M059J (cell line): ENCODE measurements at regions not wholly inside any gene's neighbourhood (a gene's known extent, or its start where the extent isn't known, plus 50 kb on each side); places are given as distances from the start of the nearest gene placed in this dataset.

Experiments
- DNase-seq: peaks from one replicate; pipeline ENCODE4 v3.0.0-alpha.2; 2012; ENCODE audit warnings: low read depth

DNA sequence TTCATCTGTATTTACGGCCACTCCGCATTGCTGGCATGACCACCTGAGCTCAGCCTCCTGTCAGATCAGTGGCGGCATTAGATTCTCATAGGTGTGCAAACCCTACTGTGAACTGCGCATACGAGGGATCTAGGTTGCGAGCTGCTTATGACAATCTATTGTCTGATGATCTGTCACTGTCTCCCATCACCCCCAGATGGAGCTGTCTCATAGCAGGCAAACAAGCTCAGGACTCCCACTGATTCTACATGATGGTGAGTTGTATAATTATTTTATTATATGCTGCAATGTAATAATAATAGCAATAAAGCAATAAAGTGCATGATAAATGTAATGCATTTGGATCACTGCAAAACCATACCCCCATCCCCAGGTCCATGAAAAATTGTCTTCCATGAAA is 1172.9 kb upstream of the AUTS2 start:
- peak; percentile 36 for DNase-seq

DNA sequence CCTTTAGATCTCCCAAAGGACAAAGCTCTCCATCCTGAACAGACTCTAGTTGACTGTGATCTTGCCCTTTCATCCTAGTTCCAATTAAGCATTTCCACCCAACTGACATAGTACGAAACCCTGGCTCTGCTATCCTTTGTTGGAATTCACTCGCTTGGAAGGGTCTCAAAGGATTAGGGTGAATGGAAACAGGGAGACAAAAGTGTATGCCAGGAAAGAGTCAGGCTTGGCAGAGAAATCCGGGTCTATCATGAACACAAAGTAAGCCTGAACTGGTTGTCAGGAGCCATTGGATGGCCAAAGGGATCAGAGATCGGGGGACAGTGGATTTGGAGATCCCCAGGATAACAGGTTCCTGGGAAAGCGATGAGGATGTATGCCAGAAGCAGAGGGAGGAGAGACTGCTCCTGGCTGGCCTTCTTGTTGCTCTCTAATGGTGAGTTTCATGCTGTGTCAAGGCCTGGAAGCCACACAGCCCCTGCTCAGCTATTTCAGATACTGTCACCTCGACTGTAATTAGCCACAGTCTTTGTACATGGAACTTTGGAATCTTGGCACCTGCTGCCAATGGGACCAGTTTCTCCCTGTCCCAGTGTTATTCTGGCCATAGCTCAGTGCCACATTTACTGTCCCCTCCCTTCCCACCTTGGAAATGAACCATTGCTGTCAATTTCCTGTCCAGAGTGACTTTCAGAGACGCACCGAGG is 1168.7 kb upstream of the AUTS2 start:
- DNase-seq = no peak

DNA sequence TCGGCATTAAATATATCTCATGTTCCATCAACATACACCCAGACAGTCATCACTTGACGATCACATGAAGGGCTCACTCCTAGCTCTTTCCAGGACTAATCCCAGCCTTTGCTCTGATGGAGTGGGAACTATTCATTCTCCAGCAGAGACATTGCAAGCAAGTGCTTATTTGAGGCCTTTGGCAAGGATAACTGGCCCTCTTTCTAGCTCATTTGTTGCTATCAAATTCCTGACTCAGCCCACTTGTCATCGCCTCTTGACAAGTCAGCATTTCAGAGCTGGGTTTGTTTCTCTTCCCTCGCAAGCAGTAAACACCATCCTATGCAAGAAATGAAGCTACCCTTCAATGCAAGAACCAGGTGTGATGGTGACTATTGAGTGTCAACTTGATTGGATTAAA is 1165.7 kb upstream of the AUTS2 start:
- DNase-seq = no peak

DNA sequence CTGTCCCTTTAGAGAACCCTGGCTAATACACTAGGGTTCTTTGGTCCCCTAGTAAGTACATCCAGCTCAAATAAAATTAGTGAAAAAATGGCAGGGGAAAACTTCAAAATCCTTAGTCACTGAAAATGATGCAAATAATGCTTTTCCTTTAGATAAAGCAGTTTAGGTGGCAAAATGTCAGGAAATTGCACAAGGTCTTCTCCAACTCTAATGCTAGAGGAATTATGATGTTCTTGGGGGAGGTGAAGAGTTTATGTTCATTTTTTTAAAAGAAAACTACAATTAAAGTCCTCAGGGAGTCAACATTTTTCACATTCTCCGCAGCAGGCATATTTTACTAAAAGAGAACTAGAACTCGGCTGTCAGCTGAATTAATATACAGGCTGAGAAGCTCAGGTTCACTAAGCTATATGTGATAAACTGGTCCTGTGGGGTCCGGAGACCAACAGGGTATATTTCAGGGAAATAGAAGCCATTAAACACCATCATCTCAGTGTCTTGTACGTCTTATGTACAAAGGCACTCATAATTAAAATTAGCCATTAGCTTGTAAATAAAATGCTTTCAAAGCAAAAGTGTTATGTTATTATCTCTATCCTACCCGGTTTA is 1164.7 kb upstream of the AUTS2 start:
- DNase-seq = no peak

DNA sequence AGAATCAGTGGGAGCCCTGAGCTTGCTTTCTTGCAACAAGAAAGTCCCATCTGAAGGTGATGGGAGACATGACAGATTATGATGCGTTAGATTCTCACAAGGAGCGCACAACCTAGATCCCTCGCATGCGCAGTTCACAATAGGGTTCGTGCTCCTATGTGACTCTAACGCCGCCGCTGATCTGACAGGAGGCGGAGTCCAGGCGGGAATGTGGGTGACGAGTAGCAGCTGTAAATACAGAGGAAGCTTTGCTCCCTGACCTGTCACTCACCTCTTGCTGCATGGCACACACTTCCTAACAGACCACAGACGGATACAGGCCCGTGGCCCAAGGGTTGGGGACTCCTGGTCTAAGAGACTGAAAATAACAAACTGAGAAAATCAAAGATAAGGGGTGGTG is 1163.4 kb upstream of the AUTS2 start:
- no peak for DNase-seq

DNA sequence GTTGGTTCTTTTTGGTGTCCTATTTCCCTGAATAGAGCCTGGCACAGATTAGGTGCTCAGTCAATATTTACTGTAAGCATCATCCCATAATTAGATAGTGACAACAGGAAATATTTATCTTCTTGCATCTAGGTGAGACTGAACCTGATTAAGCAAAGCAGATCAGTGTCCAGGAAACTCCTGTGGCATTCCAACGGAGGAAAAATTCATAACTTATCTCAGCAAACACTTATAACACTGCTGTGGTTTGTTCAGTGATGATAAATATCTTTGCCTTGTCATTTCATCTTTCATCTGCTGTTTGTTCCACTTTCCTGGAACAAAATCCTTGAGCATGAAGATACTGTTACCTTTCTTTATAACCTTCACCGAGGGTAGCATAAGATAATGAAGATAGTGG is 1160.3 kb upstream of the AUTS2 start:
- no peak for DNase-seq

DNA sequence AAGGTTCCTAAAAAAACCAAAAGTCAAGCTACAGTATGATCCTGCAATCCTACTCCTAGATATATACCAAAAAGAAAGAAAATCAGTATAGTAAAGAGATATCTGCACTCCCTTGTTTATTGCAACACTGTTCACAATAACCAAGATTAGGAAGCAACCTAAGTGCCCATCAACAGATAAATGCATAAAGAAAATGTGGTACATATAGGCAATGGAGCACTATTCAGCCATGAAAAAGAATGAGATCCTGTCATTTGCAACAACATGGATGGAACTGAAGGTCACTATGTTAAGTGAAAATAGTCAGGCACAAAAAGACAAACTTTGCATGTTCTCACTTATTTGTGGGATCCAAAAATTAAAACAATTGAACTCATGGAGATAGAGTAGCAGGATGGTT is 1159.5 kb upstream of the AUTS2 start:
- DNase-seq = no peak

DNA sequence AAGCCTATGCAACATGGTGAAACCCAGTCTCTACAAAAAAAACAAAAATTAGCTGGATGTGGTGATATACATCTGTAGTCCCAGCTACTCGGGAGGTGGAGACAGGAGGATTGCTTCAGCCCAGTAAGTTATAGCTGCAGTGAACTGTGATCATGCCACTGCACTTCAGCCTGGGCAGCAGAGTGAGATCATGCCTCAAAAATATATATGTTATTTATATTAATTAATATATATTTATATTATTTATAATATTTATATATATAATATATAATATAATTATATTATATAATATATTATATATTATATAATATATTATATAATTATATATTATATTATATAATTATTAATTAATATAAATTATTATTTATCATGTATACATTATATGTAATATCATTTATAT is 1158.4 kb upstream of the AUTS2 start:
- no peak for DNase-seq

DNA sequence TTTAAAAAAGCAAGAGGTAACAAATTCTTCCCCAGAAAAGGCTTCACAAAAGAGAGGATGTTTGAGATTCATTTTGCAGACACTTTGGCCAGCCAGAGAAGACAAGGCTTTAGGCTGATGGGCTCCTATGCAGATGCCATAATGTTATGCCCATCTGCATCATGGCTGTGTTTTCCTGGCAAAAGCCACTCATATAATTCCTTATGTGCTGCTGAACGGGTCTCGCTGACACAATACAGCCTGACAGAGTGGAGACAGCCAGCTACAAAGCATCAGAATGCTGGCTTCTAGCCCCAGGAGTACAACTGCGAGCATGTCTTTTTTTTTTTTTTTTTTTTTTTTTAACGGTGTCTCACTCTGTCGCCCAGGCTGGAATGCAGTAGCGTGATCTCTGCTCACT is 1157.4 kb upstream of the AUTS2 start:
- peak; percentile 32 for DNase-seq

DNA sequence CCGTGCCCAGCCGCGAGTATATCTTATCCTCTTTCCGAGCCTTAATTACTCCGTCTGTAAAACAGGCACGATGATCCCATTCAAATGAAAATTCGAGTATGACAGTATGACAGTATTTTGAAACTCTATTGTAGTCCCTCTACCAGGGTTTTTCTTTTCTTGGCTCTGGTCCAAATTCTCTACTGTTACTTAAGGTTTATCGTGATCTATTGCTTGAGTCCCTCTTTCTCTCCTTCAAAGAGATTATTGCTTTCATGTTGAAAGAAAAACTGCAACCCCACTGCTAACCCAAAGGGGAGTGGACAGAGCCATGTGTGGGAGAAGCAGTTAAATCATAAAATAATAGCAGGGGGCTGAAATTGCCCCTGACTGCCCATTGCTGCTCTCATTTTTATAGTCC is 1156.6 kb upstream of the AUTS2 start:
- no peak for DNase-seq

DNA sequence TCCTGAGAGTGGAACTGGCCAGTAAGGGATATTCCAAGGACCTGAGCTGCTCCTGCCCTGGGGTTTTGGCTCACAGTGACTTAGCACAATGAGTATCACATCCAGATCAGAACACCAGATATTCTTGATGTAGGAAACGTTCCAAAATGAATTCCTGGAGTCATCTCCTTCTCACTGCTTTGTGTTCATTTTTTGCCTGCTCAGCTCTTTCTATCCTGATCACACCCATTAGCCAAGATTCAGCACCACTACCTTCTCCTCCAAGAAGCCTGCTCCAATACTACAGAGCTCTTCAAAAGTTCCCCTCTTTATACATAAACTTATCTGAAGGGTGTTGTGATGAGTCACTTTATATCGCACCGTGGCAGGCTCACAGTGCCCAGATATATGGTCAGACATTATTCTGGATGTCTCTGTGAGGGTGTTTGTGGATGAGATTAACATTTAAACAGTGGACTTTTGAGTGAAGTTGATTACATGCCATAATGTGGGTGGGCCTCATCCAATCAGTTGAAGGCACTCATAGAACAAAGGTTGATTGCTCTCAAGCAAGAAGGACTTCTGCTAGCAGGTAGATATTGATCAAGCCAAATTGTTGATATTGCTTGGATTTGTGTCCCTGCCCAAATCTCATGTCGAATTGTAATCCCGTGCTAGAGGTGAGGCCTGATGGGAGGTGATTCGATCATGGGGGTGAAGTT is 1155.2 kb upstream of the AUTS2 start:
- DNase-seq = peak; percentile 43

DNA sequence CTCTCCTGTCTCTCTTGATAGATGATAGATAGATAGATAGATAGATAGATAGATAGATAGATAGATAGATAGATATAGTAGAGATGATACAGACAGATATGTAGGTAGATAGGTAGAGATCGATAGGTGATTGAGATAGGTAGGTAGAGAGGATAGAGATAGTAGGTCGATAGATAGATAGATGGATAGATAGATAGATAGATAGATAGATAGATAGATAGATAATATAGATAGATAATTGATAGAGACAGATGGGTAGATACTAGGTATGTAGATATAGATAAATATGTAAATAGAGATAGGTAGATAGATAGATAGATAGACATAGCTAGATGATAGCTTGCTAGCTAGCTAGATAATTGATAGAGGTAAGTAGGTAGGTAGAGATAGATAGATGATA is 1154.2 kb upstream of the AUTS2 start:
- no peak for DNase-seq

DNA sequence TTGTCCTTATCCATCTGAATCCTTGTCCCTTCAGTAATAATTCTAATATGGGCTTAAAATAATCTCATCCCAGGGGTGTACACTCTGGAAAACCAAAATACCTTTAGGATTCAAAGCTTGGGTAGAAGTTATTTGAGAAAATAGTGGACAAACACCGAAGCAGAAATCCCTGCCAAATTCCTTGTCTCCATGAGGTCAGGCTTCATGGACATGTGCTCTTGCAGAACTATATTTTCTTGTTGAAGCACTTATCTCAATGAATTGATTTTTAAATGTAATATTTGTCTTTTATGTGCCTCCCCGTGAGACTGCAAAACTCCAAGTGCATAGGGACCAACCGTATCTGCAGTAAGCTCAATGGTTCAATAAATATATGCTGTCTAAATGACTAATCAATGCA is 1153.3 kb upstream of the AUTS2 start:
- no peak for DNase-seq

DNA sequence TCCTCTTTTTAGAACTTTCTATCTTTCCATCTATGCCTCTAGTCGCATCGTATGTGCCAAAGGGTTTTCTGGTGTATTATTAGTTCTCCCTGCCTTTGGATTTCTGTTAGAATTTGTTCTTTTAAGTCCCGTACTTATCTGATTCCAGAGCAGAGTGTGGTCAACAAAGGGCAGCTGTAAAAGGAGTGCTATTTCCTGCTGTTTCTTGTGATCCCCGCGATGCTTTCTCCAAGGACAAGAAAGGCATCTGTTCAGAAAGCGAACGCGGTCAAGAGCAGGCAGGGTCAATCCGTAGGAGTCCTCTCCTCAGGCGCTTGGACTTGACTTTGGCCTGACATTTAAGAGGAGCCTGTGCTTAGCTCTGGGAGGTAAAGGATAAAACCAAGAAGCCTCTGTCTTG is 1152.1 kb upstream of the AUTS2 start:
- DNase-seq = peak; percentile 40

DNA sequence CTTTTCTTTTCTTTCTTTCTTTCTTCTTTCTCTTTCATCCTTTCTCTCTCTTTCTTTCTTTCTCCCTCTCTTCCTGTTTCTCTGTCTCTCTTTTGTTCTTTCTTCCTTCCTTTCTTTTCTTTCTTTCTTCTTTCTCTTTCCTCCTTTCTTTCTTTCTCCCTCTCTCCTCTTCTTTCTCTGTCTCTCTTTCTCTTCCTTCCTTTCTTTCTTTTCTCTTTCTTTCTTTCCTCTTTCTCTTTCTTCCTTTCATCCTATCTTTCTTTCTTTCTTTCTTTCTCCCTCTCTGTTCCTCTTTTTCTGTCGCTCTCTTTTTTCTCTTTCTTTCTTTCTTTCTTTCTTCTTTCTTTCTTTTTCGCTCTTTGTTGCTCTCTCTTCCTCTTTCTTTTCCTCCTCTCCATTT is 1149.2 kb upstream of the AUTS2 start:
- DNase-seq = no peak

DNA sequence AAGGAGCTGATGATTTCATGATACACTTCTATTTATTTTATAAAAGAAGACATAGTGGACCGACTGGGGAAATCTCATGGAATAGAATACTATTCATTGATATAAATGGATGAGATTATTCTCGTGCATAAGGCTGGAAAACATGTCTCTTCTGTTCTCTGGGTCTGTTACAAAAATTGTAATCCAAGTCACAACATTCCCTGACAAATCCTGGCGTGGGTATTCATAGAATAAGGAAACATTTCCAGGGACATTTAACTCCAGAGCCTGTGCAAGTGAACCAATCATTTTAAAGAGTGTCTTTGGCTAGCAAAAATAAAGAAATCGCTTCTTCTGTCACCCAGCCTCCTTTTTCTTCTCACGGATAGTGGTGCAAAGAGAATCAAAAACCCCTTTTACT is 1148.5 kb upstream of the AUTS2 start:
- no peak for DNase-seq

DNA sequence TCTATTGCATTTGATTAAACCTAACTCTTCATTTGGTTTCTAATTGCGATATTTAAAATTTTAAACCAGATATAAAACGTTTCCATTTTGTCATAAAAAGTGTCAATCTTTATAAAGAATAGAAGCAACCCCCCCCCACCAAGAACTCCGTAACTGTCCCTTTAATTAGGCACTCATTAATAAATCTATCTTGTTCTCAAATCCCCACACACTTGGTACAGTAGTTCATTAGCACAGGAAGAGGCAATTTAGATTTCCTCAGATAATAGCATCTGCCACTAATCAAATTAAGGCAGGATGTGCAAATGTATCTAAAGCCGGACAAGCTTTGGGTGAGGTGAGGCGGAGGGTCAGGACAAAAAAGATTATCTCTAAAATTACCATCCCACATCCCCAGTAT is 1143.3 kb upstream of the AUTS2 start:
- DNase-seq = no peak

DNA sequence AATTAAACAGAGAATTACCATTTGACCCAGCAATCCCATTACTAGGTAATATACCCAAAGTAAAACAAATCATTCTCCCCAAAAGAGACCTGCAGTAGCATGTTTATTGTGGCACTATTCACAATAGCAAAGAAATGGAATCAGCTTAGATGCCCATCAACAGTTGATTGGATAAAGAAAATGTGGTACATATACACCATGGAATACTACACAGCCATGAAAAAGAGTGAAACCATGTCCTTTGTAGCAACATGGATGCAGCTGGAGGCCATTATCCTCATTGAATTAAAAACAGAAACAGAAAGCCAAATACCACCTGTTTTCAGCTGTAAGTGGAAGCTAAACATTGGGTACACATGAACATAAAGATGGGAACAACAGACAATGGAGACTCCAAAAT is 1141.8 kb upstream of the AUTS2 start:
- no peak for DNase-seq

DNA sequence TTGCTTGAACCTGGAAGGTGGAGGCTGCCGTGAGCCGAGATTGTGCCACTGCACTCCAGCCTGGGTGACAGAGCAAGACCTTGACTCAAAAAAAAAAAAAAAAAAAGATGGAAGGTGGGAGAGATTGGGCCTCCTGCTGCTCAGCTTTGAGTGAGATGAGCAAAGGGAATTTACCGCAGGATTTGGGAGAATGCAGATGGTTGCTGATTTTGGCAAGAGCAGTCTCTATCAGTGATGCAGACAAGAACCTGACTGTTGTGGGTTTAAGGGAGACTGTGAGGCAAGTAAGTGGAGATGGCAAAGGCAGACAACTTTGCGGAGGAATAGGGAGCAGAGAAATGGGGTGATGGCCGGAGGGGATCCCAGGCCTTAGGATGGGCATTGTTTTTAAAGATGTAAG is 1140.8 kb upstream of the AUTS2 start:
- DNase-seq = peak; percentile 22

DNA sequence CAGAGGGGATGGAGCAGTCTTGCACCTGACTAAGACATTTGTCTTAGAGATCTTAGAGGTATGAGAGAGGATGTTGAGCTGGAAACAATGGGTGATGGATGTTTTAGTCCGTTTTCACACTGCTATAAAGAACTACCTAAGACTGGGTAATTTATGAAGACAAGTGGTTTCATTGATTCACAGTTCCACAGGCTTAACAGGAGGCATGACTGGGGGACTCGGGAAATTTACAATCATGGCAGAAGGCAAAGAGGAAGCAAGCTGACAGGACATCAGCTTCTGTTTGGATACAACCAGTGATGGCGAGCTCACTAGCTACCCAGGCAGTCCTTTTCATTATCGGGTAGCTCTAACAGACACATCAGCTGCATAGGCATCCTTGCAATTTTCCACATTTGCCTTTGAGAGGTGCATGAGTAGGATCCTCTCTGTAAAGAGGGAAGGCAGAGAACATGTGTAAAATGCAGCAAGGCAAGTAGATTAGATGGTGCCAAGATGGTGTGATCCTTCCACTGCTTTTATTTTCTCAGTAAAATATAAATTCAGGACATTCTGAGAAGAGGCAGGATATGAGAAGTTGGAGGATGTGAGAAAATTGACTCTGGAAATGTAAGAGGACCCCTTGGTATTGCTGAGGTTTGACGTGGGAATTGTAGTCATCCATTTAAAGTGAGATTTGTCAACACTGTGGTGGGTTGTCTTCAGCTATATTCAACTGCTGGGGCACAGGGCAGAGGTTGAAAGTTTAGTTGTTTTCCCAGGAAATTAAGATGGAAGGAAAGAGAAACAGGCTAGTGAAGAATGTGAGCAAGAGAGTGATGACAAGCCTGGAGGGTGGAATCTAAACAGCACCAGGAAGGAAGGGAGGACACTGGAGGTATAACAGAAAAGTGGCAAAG is 1140.0 kb upstream of the AUTS2 start:
- DNase-seq = no peak

DNA sequence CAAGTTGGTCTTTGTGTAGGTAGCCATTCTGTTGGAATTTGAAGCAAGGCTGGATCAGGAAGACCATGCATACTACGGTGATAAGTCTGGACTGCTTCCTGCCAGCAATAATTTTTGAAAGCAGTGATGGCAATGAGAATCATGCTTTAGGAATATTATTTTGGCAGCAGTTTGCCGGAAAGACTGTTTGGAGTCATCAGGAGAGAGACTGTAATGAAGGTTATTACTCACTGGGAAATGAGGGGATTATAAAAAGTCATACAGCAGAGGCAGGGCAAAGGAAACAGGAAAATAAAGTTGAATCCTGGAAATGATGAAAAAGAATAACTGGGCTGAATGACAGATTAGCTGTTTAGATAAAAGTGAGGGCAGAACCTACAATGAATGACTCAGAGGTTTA is 1136.8 kb upstream of the AUTS2 start:
- peak; percentile 78 for DNase-seq

DNA sequence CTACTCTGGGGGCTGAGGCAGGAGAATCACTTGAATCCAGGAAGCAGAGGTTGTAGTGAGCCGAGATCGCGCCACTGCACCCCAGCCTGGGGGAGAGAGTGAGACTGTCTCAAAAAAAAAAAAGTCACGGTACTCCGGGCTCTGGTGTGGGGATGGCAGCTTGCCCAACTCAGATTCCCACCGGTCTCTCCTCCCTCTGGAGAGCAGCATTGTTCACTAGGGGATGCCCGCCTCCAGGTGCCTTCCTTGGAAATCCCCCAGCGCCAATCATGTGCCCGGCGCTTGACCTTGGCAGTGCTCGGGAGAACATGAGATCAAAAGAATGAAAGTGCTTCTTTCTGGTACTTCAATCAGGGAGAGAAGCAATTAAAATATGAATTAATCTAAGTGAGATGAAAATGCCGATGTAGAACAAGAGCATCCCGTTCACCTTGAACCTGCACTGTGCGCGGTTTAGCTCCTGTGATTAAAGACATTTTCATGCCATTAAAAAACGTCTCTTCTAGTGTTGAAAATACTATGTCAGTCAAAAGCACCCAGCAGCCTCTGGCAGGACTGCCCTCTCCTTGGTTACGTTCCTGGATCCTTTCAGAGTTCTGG is 1127.3 kb upstream of the AUTS2 start:
- DNase-seq = peak; percentile 48
